ENCODE measurements at regions not wholly inside any gene's neighbourhood (a gene's known extent, or its start where the extent isn't known, plus 50 kb on each side); places are given as distances from the start of the nearest gene placed in this dataset.

DNA sequence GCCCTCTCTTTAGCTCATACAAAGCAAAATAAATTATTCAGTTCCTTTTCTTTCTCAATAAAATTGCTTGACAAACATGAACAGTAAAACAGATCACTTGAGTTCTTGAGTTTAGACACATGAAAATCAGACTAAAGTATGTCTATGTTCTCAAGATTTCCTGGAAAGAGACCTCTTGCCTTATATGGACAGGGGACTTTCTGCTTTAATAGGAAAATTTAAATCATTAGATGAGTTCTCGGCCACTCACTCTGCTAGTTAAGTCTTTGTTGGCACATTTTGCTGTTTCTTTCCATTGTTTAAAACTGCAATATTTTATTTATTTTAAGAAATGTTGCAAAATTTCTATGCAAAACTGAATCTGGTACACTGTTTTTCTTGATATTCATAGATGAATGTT is 207.8 kb downstream of the RND3 start:
- no peak overlapping the region for H4K8ac ChIP-seq (replicated peaks; ENCODE audit: insufficient read length, low read depth, low read length)
- H3K27ac Mint-ChIP-seq: no peak overlapping the region
- H2BK120ac ChIP-seq (ENCODE audit: low read depth, low read length, poor library complexity, severe bottlenecking): no peak overlapping the region
- no peak overlapping the region for H4K91ac ChIP-seq (ENCODE audit: insufficient read length, low read depth, low read length)
- H3K4me2 ChIP-seq (ENCODE audit: insufficient read depth, insufficient read length, low read length): no peak overlapping the region
- no peaks in the 10 kb centered on the region for H3K4me1 ChIP-seq (ENCODE audit: insufficient read depth, low read length)
- DNase-seq: no peak
- peaks cover 21% of the 10 kb centered on the region for H3K9me3 ChIP-seq (ENCODE audit: control insufficient read depth, low read depth, low read length)
- WGBS (ENCODE audit: extremely low coverage, insufficient read length, low lambda C conversion rate): no CpG with 5 or more reads among the region's 1 CpG
- no peaks in the 10 kb centered on the region for H3K23me2 ChIP-seq (ENCODE audit: insufficient read length, low read depth, low read length, poor library complexity, severe bottlenecking)
- H3K18ac ChIP-seq (ENCODE audit: insufficient read length, low read depth, low read length): no peak overlapping the region
- no peak overlapping the region for H2BK12ac ChIP-seq (ENCODE audit: insufficient read length, low read depth, low read length)
- no peaks in the 10 kb centered on the region; a peak in 1 of 4 replicates for H3K4me1 Mint-ChIP-seq
- no peak overlapping the region for H2BK20ac ChIP-seq (ENCODE audit: low read depth, low read length, poor library complexity, severe bottlenecking)
- no peaks in the 10 kb centered on the region for H3K27me3 ChIP-seq (ENCODE audit: insufficient read depth, low read length)
- no peak overlapping the region for H3K4me3 Mint-ChIP-seq
- no peak overlapping the region for H3K27ac ChIP-seq (ENCODE audit: insufficient read length, low read depth, low read length)
- no peaks in the 10 kb centered on the region for H3K79me1 ChIP-seq (ENCODE audit: insufficient read depth, low read depth, low read length, poor library complexity, severe bottlenecking)
- no peak overlapping the region for H2BK5ac ChIP-seq (ENCODE audit: insufficient read length, low read length)
- H2BK15ac ChIP-seq (ENCODE audit: low read depth, low read length): no peak overlapping the region
- no peak overlapping the region for H2AK5ac ChIP-seq (ENCODE audit: insufficient read length, low read length)
- no peak overlapping the region for H3K23ac ChIP-seq (ENCODE audit: insufficient read length, low read depth, low read length)
- H4K5ac ChIP-seq (ENCODE audit: insufficient read length, low read depth, low read length): no peak overlapping the region
- no peak overlapping the region for H3K14ac ChIP-seq (ENCODE audit: insufficient read depth, low read length)
- no peak overlapping the region for H3K4ac ChIP-seq (ENCODE audit: low read depth, low read length)
- H3K56ac ChIP-seq (ENCODE audit: insufficient read length, low read depth, low read length): no peak overlapping the region
- no peaks in the 10 kb centered on the region for H3K79me2 ChIP-seq (ENCODE audit: insufficient read depth, low read length)
- TF ChIP-seq, protein P1, sequence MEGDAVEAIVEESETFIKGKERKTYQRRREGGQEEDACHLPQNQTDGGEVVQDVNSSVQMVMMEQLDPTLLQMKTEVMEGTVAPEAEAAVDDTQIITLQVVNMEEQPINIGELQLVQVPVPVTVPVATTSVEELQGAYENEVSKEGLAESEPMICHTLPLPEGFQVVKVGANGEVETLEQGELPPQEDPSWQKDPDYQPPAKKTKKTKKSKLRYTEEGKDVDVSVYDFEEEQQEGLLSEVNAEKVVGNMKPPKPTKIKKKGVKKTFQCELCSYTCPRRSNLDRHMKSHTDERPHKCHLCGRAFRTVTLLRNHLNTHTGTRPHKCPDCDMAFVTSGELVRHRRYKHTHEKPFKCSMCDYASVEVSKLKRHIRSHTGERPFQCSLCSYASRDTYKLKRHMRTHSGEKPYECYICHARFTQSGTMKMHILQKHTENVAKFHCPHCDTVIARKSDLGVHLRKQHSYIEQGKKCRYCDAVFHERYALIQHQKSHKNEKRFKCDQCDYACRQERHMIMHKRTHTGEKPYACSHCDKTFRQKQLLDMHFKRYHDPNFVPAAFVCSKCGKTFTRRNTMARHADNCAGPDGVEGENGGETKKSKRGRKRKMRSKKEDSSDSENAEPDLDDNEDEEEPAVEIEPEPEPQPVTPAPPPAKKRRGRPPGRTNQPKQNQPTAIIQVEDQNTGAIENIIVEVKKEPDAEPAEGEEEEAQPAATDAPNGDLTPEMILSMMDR (conservative IDR thresholded peaks at IDR 0.05): no peak
- no peaks in the 10 kb centered on the region for H3K27me3 Mint-ChIP-seq (ENCODE audit: low read depth)
- no peak overlapping the region for H3T11ph ChIP-seq (ENCODE audit: low read length)
- no peaks in the 10 kb centered on the region for H4K20me1 ChIP-seq (ENCODE audit: control insufficient read depth, insufficient read depth, insufficient read length)
- H2AFZ ChIP-seq (ENCODE audit: low read length): no peak overlapping the region
- H3K9ac ChIP-seq (ENCODE audit: extremely low read depth, insufficient read length, low read length): no peak overlapping the region
- H3K9me3 Mint-ChIP-seq: peaks cover 37 to 42% of the 10 kb centered on the region in 2 experiments
- H3K36me3 Mint-ChIP-seq (ENCODE audit: insufficient read depth in 1 of 3, low read depth in 3 of 3): peaks cover 24 to 42% (median 37%) of the 10 kb centered on the region in 3 experiments
